Esophagus squamous epithelium (tissue), 5 donors: ENCODE measurements at regions not wholly inside any gene's neighbourhood (a gene's known extent, or its start where the extent isn't known, plus 50 kb on each side); places are given as distances from the start of the nearest gene placed in this dataset.

Experiments
- DNase-seq: peaks from one replicate; lab custom pipeline; 2025; lab: John Stamatoyannopoulos, UW
- H3K27ac ChIP-seq, 4 donors: fragments of 200-600 bp; sonication (generic); one replicate each; pipeline ENCODE4 v1.5.1; 2016 to 2019; ENCODE audit warnings: mild to moderate bottlenecking in 1 of 4
- H3K27me3 ChIP-seq, 4 donors: fragments of 200-600 bp; sonication (generic); 1 replicate in 3 of 4; 2 replicates in 1 of 4; pipeline versions ENCODE4 v1.5.1 to v1.6.0; 2017 to 2021; ENCODE audit warnings: antibody characterized with exemption in 1 of 4
- H3K36me3 ChIP-seq, 3 donors: fragments of 200-600 bp; sonication (generic); one replicate each; pipeline ENCODE4 v1.5.1; 2016 to 2019
- H3K4me1 ChIP-seq, 3 donors: fragments of 200-600 bp; sonication (generic); one replicate each; pipeline ENCODE4 v1.5.1; 2017 to 2019
- H3K4me3 ChIP-seq, 4 donors: fragments of 200-600 bp; sonication (generic); 1 replicate in 3 of 4; 2 replicates in 1 of 4; pipeline ENCODE4 v1.5.1; 2016 to 2019; ENCODE audit warnings: mild to moderate bottlenecking in 2 of 4, moderate library complexity in 1 of 4
- H3K9me3 ChIP-seq, 3 donors: fragments of 200-600 bp; sonication (generic); one replicate each; pipeline ENCODE4 v1.5.1; 2016 to 2019
- CTCF ChIP-seq, 6 experiments: fragments of 450-650 bp in 4 of 6; fragments of 200-600 bp in 2 of 6; sonication (generic) in 2 of 6; IDR thresholded peaks; one replicate each; pipeline ENCODE4 v1.5.1; 2016 to 2019; ENCODE audit warnings: antibody characterized with exemption in 6 of 6, mild to moderate bottlenecking in 4 of 6, moderate library complexity in 4 of 6
- POLR2A ChIP-seq, 4 donors: fragments of 450-650 bp; IDR thresholded peaks; one replicate each; pipeline ENCODE4 v1.6.1; 2017; ENCODE audit warnings: antibody characterized with exemption in 4 of 4, mild to moderate bottlenecking in 4 of 4, moderate library complexity in 3 of 4
- WGBS, 2 donors: methylation state at CpG; one replicate each; pipeline ENCODE4 v1.1.5; 2018; 5-methylcytosine and 5-hydroxymethylcytosine counted together
- intact Hi-C: fragments of 100-400 bp; cut with DNase I; formaldehyde crosslinking; loops from one replicate; pipeline ENCODE4 v1.15.0; 2022
- donor health status: DM: yes; HTN: yes; CAD: no.

GRCh38 chr5:51095486-51095885, 287.8 kb upstream of the ISL1 start:
- intact Hi-C loops = no loop called here
- H3K27me3 ChIP-seq = no peaks in the 10 kb centered on the region
- H3K4me3 ChIP-seq = no peak overlapping the region
- DNase-seq = no peak
- H3K36me3 ChIP-seq = no peaks in the 10 kb centered on the region
- no peaks in the 10 kb centered on the region for H3K9me3 ChIP-seq
- H3K4me1 ChIP-seq = no peaks in the 10 kb centered on the region
- H3K27ac ChIP-seq = no peak overlapping the region
- no peak for TF ChIP-seq POLR2A (IDR thresholded peaks at IDR 0.05)
- TF ChIP-seq CTCF (IDR thresholded peaks at IDR 0.05) = no peak
- 40 to 42% methylated on average over 8 of the region's 8 CpGs for WGBS, 2 donors

- no peaks in the 10 kb centered on the region for H3K36me3 ChIP-seq
- DNase-seq = no peak
- no peaks in the 10 kb centered on the region for H3K9me3 ChIP-seq
- no peaks in the 10 kb centered on the region for H3K4me1 ChIP-seq
- 62 to 79% methylated on average over 3 of the region's 3 CpGs for WGBS, 2 donors
- intact Hi-C loops = no loop called here
- H3K4me3 ChIP-seq = no peak overlapping the region
- TF ChIP-seq POLR2A (IDR thresholded peaks at IDR 0.05) = no peak
- TF ChIP-seq CTCF (IDR thresholded peaks at IDR 0.05) = no peak
- H3K27me3 ChIP-seq = no peaks in the 10 kb centered on the region
- H3K27ac ChIP-seq = no peak overlapping the region
Measured at GRCh38 chr5:51096859-51097258, 286.4 kb upstream of the ISL1 start.

- WGBS, 2 donors = 61 to 62% methylated on average over 6 of the region's 6 CpGs
- TF ChIP-seq CTCF (IDR thresholded peaks at IDR 0.05) (no peak), POLR2A (IDR thresholded peaks at IDR 0.05) (no peak)
- Histone ChIP-seq H3K4me3 (no peak overlapping the region), H3K4me1 (no peaks in the 10 kb centered on the region), H3K27ac (no peak overlapping the region), H3K27me3 (no peaks in the 10 kb centered on the region), H3K9me3 (no peaks in the 10 kb centered on the region), H3K36me3 (no peaks in the 10 kb centered on the region)
- DNase-seq = no peak
- intact Hi-C loops = no loop called here
Measured at GRCh38 chr5:51099173-51099853, 283.9 kb upstream of the ISL1 start.

- H3K4me1 ChIP-seq = no peaks in the 10 kb centered on the region
- no peaks in the 10 kb centered on the region for H3K27me3 ChIP-seq
- intact Hi-C loops = no loop called here
- no peaks in the 10 kb centered on the region for H3K9me3 ChIP-seq
- TF ChIP-seq POLR2A (IDR thresholded peaks at IDR 0.05) (no peak), CTCF (IDR thresholded peaks at IDR 0.05) (no peak)
- no peaks in the 10 kb centered on the region for H3K36me3 ChIP-seq
- no peak overlapping the region for H3K4me3 ChIP-seq
- H3K27ac ChIP-seq = no peak overlapping the region
- 19 to 45% methylated on average over 2 of the region's 2 CpGs for WGBS, 2 donors
- no peak for DNase-seq
Measured at GRCh38 chr5:51104556-51104955, 278.7 kb upstream of the ISL1 start.

GRCh38 chr5:51109786-51110410, 273.4 kb upstream of the ISL1 start:
- intact Hi-C loops = no loop called here
- no peak for DNase-seq
- 60 to 71% methylated on average over 1 to 3 of the region's 3 CpGs for whole genome bisulfite sequencing, 2 donors

More at GRCh38 chr5:51109786-51110410, 273.4 kb upstream of the ISL1 start:
- TF ChIP-seq POLR2A (IDR thresholded peaks at IDR 0.05) (no peak), CTCF (IDR thresholded peaks at IDR 0.05) (no peak)
- Histone ChIP-seq H3K27ac (no peak overlapping the region), H3K4me3 (no peak overlapping the region), H3K9me3 (no peaks in the 10 kb centered on the region), H3K36me3 (no peaks in the 10 kb centered on the region), H3K27me3 (no peaks in the 10 kb centered on the region), H3K4me1 (no peaks in the 10 kb centered on the region)
